ENCODE measurements at regions not wholly inside any gene's neighbourhood (a gene's known extent, or its start where the extent isn't known, plus 50 kb on each side); places are given as distances from the start of the nearest gene placed in this dataset.

DNA sequence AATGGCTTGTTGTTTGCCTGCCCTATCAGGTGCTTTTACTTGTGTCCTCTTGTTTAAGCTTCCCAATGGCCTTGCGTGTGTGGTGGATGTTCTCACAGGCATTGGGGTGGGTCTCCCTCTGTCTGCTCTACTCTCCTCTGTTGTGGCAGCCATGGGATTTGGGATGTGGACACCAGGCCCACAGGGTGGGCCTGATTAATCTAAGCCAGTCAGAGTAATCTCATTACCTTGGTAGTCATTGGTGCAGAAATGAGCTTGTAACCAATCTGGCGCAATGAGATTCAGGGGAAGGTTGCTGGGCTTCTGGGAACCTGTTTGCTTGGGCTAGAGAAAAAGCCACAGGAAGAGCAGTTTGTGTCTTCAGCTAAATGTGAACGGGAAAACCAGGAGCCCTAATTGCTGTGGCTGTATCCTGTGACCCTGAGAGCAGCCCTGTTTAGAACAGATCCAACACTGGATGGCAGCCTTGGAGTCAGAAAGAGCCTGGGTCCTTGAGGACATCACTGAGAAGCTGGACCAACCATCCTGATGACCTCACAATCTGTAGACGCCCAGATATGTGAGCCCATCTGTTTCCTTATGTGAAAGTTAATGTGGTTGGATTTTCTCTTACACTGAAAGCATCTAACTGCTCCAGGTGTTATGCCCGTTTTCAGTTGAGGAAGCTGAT lies 157.3 kb upstream of the UBE2E1 start:
- no peak for DNase-seq
- Histone ChIP-seq H3K36me3 (no peaks in the 10 kb centered on the region), H3K27ac (replicated peaks) (no peak overlapping the region), H3K4me1 (peaks cover 7% of the 10 kb centered on the region), H3K9me3 (replicated peaks) (no peaks in the 10 kb centered on the region), H3K27me3 (ENCODE audit: low read depth) (no peaks in the 10 kb centered on the region), H3K4me3 (no peak overlapping the region)
- intact Hi-C loops (cut with micrococcal nuclease): no loop called here
- TF ChIP-seq, protein P1, sequence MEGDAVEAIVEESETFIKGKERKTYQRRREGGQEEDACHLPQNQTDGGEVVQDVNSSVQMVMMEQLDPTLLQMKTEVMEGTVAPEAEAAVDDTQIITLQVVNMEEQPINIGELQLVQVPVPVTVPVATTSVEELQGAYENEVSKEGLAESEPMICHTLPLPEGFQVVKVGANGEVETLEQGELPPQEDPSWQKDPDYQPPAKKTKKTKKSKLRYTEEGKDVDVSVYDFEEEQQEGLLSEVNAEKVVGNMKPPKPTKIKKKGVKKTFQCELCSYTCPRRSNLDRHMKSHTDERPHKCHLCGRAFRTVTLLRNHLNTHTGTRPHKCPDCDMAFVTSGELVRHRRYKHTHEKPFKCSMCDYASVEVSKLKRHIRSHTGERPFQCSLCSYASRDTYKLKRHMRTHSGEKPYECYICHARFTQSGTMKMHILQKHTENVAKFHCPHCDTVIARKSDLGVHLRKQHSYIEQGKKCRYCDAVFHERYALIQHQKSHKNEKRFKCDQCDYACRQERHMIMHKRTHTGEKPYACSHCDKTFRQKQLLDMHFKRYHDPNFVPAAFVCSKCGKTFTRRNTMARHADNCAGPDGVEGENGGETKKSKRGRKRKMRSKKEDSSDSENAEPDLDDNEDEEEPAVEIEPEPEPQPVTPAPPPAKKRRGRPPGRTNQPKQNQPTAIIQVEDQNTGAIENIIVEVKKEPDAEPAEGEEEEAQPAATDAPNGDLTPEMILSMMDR (IDR thresholded peaks at IDR 0.05; ENCODE audit: borderline replicate concordance): peak; percentile 16

DNA sequence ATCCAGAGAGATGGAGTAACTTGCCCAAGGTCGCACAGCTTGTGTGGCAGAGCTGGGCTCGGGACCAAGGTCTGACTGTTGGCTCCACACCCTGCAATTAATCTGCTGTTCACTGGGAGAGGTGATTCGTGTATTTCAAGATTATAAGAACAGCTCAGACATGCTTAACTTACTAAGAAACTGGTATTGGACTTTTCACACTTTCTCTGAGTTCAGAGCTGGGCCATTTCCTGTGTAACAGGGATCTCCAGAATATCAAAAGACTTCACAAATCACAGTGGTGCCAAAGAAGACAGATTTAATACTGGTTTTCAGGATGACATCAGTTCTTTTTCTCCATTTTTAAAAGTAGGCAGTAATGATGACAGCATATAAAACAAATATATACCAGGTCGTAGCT lies 156.8 kb upstream of the UBE2E1 start:
- H3K9me3 ChIP-seq (replicated peaks): no peaks in the 10 kb centered on the region
- TF ChIP-seq, protein P1 (IDR thresholded peaks at IDR 0.05; ENCODE audit: borderline replicate concordance): no peak
- H3K4me3 ChIP-seq: no peak overlapping the region
- no peak overlapping the region for H3K27ac ChIP-seq (replicated peaks)
- no peaks in the 10 kb centered on the region for H3K36me3 ChIP-seq
- H3K4me1 ChIP-seq: peaks cover 7% of the 10 kb centered on the region
- intact Hi-C loops (cut with micrococcal nuclease): no loop called here
- DNase-seq: no peak
- H3K27me3 ChIP-seq (ENCODE audit: low read depth): no peaks in the 10 kb centered on the region

DNA sequence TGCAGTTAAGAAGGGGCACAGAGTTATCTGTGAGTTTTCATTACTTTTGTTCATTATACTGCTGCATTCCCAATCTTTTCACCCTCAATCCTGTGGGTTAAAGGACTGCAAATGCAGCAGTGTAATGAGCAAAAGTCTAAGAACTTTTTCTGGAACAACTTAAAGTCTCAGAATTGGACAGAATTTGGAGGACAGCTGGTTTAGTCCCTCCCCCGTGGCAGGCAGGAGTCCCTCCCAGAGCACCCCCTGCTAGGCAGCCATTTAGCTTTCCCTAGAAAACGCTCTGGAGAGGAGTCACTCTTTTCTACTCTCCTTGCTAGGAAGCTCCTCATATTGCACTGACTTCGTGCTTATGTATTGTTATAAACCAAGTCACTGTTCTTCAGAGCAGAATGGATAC lies 156.3 kb upstream of the UBE2E1 start:
- DNase-seq: no peak
- TF ChIP-seq, protein P1 (IDR thresholded peaks at IDR 0.05; ENCODE audit: borderline replicate concordance): no peak
- H3K9me3 ChIP-seq (replicated peaks): no peaks in the 10 kb centered on the region

DNA sequence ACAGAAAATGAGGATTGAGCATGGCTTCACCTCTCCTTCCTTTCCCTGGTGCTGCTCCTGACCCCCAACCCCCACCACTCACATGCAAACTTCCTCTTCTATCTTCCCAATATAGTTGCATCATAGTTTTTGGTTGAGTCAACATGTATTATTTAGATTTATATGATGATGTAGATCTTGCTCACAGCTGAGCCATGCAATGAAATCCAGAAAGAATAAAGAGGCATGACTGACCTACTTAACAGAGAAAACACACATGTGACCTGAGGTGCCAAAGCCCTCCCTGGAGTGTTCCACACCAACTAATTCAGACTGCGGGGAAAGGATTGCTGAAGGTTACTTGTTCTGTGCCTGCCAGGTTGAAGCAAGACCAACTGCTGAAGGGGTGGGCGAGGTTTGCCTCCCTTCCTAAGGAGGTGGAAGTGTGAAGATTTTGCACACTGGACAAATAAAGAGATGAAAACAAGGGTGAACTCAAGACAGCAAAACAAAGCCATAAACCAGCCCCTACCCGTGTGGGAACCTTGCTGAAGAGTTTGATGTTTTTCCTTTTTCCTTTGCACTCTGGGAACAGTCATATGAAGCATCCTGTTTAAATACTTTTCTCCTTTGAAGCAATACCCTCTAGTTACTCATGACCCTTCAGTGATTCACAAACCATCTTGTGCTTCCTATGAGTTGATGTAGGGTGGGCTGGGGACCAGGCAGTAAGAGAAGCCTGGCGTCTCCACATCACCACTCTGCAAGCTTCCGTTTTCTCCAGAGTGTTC lies 155.2 kb upstream of the UBE2E1 start:
- no peak overlapping the region for H3K27ac ChIP-seq (replicated peaks)
- H3K36me3 ChIP-seq: no peaks in the 10 kb centered on the region
- DNase-seq: no peak
- H3K9me3 ChIP-seq (replicated peaks): peaks cover 3% of the 10 kb centered on the region
- intact Hi-C loops (cut with micrococcal nuclease): no loop called here
- TF ChIP-seq, protein P1 (IDR thresholded peaks at IDR 0.05; ENCODE audit: borderline replicate concordance): no peak
- no peaks in the 10 kb centered on the region for H3K27me3 ChIP-seq (ENCODE audit: low read depth)
- H3K4me1 ChIP-seq: peaks cover 7% of the 10 kb centered on the region
- H3K4me3 ChIP-seq: no peak overlapping the region

More for the DNA sequence above, 156.3 kb upstream of the UBE2E1 start:
- no peak overlapping the region for H3K4me3 ChIP-seq
- peaks cover 7% of the 10 kb centered on the region for H3K4me1 ChIP-seq
- no peaks in the 10 kb centered on the region for H3K36me3 ChIP-seq
- H3K27ac ChIP-seq (replicated peaks): no peak overlapping the region
- H3K27me3 ChIP-seq (ENCODE audit: low read depth): no peaks in the 10 kb centered on the region
- intact Hi-C loops (cut with micrococcal nuclease): no loop called here

DNA sequence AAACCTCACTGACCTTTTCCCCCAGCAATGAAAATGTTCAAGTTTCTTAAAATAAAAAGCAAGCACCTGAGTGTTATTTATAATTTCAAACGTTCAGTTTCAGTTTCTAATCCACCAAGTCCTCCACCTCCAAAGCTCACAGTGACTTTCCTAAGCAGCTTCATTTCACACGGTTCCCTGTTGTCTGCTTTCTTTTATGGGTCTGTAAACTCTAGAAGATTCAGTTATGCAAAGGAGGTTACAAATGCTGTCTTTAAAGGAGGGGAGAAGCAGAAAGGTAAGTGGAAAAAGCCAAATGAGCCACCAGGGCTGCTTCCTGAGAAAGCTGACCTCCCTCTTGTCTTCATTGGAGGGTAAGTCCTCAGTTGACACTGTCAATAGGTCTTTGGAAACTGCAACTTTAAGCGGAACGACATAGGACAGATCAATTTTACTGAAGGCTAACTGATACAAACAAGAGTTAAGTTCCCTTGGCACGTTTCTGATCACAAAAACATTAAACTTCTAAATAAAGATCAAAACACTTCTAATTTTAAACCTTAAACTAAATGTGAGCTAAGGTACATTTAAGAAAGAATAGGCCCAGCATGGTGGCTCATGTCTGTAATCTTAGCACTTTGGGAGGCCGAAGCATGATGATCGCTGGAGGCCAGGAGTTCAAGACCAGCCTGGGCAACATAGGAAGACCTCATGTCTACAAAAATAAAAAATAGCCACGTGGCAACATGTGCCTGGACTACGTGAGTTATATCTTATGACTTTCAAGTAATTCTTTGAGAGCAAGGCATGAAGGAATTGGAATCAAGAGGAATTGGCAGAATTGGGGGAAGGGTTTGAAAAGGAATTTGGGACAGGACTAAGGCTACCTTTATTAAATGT lies 151.9 kb upstream of the UBE2E1 start:
- H3K27ac ChIP-seq (replicated peaks): no peak overlapping the region
- no peaks in the 10 kb centered on the region for H3K27me3 ChIP-seq (ENCODE audit: low read depth)
- no peak overlapping the region for H3K4me3 ChIP-seq
- H3K4me1 ChIP-seq: peaks cover 7% of the 10 kb centered on the region
- intact Hi-C loops (cut with micrococcal nuclease): no loop called here
- TF ChIP-seq, protein P1 (IDR thresholded peaks at IDR 0.05; ENCODE audit: borderline replicate concordance): no peak
- no peak for DNase-seq
- H3K36me3 ChIP-seq: no peaks in the 10 kb centered on the region
- H3K9me3 ChIP-seq (replicated peaks): peaks cover 12% of the 10 kb centered on the region
